ENCODE measurements at regions not wholly inside any gene's neighbourhood (a gene's known extent, or its start where the extent isn't known, plus 50 kb on each side); places are given as distances from the start of the nearest gene placed in this dataset.

DNA sequence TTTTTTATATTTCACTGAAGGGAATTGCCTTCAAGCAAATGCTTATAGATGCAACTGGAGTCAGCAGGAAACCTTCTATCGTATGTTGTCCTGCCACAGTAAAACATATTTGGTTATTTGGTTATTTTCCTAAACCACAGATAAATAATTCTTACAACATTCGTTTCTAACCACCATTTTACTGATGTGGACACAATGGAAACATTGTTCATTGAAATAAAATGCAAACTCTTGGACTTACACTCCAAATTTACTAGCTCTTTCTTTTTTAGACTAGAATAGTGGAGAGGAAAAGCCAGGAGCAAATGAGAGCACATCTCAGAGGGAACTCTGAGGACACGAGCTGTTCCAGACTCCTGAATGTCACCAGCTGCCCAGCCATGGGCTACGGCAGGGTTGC, 114.8 kb downstream of the RPS12 start:
- TF ChIP-seq EZH2 (IDR thresholded peaks at IDR 0.05; ENCODE audit: borderline replicate concordance, low read length) (no peak), CTCF (IDR thresholded peaks at IDR 0.05; ENCODE audit: low read length) (no peak)
- no peaks in the 10 kb centered on the region for H3K9me3 ChIP-seq (ENCODE audit: low read length)
- H3K27me3 ChIP-seq (ENCODE audit: insufficient read depth, low read length), result no peaks in the 10 kb centered on the region
- H4K20me1 ChIP-seq (ENCODE audit: insufficient read depth, low read length), result no peaks in the 10 kb centered on the region
- no peaks in the 10 kb centered on the region for H3F3A ChIP-seq (ENCODE audit: insufficient read depth, low read length)
- no peaks in the 10 kb centered on the region for H3K9me2 ChIP-seq (ENCODE audit: low read depth, low read length)
- no peaks in the 10 kb centered on the region for H3K4me1 ChIP-seq (ENCODE audit: insufficient read depth, low read length, severe bottlenecking)
- H3K36me3 ChIP-seq (ENCODE audit: insufficient read depth, low read length), result no peaks in the 10 kb centered on the region
- H2AFZ ChIP-seq (ENCODE audit: low read length), result no peak overlapping the region
- no peak overlapping the region for H3K9ac ChIP-seq (ENCODE audit: low read length)
- no peak overlapping the region for H3K4me3 ChIP-seq (ENCODE audit: low read depth, low read length, poor library complexity, severe bottlenecking)
- H3K79me2 ChIP-seq (ENCODE audit: insufficient read depth, low read length), result no peaks in the 10 kb centered on the region
- no peak overlapping the region for H3K4me2 ChIP-seq (ENCODE audit: low read length)
- H3K27ac ChIP-seq (ENCODE audit: low read depth, low read length, poor library complexity, severe bottlenecking), result no peak overlapping the region

DNA sequence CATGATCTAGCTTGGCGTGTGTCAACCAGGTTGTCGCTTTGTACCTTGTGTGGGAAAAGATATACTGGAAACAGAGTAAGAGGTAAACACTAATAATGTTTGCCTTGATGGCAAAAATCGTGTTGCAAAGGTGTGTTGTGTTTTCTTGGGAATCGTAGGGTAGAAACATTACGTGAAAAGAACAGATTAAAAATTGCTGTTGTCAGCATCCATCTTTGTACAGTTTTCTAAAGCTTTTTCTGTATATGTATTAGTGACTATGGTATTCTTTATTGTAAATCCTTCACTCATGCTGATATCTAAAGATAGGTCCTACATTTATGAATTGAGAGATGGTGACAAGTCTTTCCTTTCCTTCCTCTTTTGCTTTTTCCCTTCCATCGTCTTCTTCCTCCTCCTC, 116.9 kb downstream of the RPS12 start:
- Histone ChIP-seq H3K27ac (ENCODE audit: low read depth, low read length, poor library complexity, severe bottlenecking) (no peak overlapping the region), H3K4me2 (ENCODE audit: low read length) (no peak overlapping the region), H4K20me1 (ENCODE audit: insufficient read depth, low read length) (no peaks in the 10 kb centered on the region)

DNA sequence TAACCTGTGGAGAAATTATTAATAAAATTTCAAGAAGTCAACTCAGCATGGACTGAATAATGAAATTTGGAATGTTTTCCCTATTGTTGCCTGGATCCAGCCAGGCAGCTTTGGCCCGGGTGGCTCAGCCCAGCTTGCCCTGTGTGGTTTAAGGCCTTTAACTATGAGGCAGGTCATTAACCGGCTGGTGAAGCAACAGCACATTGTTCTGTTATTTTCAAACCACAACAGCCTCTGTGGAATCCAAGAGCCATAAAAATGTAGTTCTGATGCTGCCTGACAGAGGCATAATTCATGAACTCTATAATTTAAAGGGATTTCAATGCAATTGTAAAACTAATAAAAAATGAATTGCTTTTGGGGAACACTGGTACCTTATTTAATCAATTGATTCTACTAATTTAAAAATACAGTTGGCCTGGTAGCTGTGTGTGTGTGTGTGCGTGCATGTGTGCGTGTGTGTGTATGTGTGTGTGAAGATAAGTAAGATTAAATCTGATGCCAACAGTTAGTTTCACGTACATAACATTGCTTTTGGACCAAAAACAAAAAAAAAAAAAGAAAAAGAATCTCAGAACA, 117.7 kb downstream of the RPS12 start:
- Histone ChIP-seq H3K4me3 (ENCODE audit: low read depth, low read length, poor library complexity, severe bottlenecking) (no peak overlapping the region), H3K9me2 (ENCODE audit: low read depth, low read length) (no peaks in the 10 kb centered on the region), H3K4me2 (ENCODE audit: low read length) (no peak overlapping the region), H3K9me3 (ENCODE audit: low read length) (no peaks in the 10 kb centered on the region), H3K27ac (ENCODE audit: low read depth, low read length, poor library complexity, severe bottlenecking) (no peak overlapping the region), H2AFZ (ENCODE audit: low read length) (no peak overlapping the region), H3F3A (ENCODE audit: insufficient read depth, low read length) (no peaks in the 10 kb centered on the region), H4K20me1 (ENCODE audit: insufficient read depth, low read length) (no peaks in the 10 kb centered on the region), H3K4me1 (ENCODE audit: insufficient read depth, low read length, severe bottlenecking) (no peaks in the 10 kb centered on the region), H3K79me2 (ENCODE audit: insufficient read depth, low read length) (no peaks in the 10 kb centered on the region), H3K9ac (ENCODE audit: low read length) (no peak overlapping the region), H3K36me3 (ENCODE audit: insufficient read depth, low read length) (no peaks in the 10 kb centered on the region), H3K27me3 (ENCODE audit: insufficient read depth, low read length) (no peaks in the 10 kb centered on the region)
- TF ChIP-seq CTCF (IDR thresholded peaks at IDR 0.05; ENCODE audit: low read length), result no peak
- no peak for TF ChIP-seq EZH2 (IDR thresholded peaks at IDR 0.05; ENCODE audit: borderline replicate concordance, low read length)

More for the DNA sequence above, 116.9 kb downstream of the RPS12 start:
- TF ChIP-seq CTCF (IDR thresholded peaks at IDR 0.05; ENCODE audit: low read length) (no peak), EZH2 (IDR thresholded peaks at IDR 0.05; ENCODE audit: borderline replicate concordance, low read length) (no peak)
- H3K4me1 ChIP-seq (ENCODE audit: insufficient read depth, low read length, severe bottlenecking), result no peaks in the 10 kb centered on the region
- H3K9me3 ChIP-seq (ENCODE audit: low read length), result no peaks in the 10 kb centered on the region
- no peaks in the 10 kb centered on the region for H3K36me3 ChIP-seq (ENCODE audit: insufficient read depth, low read length)
- H3K79me2 ChIP-seq (ENCODE audit: insufficient read depth, low read length), result no peaks in the 10 kb centered on the region
- H3K27me3 ChIP-seq (ENCODE audit: insufficient read depth, low read length), result no peaks in the 10 kb centered on the region
- no peaks in the 10 kb centered on the region for H3K9me2 ChIP-seq (ENCODE audit: low read depth, low read length)
- H3K4me3 ChIP-seq (ENCODE audit: low read depth, low read length, poor library complexity, severe bottlenecking), result no peak overlapping the region
- H2AFZ ChIP-seq (ENCODE audit: low read length), result no peak overlapping the region
- no peak overlapping the region for H3K9ac ChIP-seq (ENCODE audit: low read length)
- H3F3A ChIP-seq (ENCODE audit: insufficient read depth, low read length), result no peaks in the 10 kb centered on the region

Measured in OCI-LY1 (cell line).